HG03457 (cell line): ENCODE measurements at regions not wholly inside any gene's neighbourhood (a gene's known extent, or its start where the extent isn't known, plus 50 kb on each side); places are given as distances from the start of the nearest gene placed in this dataset.

ENCODE experiments used
- ATAC-seq: cut with Tn5 transposase; IDR thresholded peaks from one replicate; pipeline ENCODE4 v1.9.1; 2021; ENCODE audit warnings: moderate number of reproducible peaks; ENCODE audit not compliant: unreplicated experiment

DNA sequence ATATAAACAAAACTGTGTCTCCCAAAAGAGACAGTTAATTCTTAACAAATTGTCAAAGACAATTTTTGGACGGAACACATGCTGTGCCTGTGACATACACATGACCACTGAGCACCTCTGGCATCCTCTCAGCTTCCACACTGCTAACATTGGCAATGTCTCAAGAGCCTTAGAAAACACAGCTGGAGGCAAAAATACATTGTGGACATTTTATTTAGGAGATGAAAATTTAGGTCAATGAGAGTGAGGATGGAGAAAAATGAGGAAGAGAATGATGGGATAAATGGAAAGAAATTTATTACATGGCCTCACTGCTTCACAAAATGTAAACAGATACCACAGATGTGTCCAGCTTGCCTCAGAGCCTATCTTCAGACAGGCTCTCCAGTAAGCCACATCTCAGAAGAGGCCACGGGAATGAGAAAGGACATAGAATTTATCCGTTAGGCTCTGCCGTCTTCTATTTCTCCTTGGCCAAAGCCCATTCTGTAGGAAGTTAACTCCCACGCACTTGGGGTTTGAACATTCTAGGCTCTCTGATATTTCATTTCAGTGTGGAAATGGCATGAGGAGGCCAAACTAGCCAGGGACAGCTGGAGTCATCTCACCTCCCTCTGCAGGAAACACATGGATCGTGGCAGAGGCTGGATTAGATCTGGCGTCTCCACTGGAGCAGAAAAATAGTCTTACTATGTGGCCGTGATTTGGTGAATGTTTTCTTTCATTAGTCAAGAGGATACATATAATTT, 519.4 kb upstream of the DSEL start:
- ATAC-seq, result no peak

DNA sequence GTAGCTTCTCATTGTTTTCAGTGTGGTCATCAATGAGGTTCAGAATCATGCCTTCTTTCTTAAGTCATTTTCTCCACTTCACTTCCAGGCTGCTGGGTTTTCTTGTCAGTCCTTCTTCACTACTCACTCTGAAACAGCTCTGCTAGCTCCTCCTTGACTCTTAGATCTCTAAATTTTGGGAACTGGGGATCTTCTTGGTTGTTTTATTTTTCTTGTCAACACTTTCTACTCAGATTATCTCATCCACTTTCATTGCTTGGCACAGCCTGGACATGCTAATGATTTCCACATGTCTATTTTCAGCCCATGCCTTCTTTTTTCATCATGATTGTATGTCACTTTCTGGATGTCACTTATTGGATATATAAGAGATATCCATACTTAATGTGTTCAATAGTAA, 517.8 kb upstream of the DSEL start:
- ATAC-seq, result no peak

DNA sequence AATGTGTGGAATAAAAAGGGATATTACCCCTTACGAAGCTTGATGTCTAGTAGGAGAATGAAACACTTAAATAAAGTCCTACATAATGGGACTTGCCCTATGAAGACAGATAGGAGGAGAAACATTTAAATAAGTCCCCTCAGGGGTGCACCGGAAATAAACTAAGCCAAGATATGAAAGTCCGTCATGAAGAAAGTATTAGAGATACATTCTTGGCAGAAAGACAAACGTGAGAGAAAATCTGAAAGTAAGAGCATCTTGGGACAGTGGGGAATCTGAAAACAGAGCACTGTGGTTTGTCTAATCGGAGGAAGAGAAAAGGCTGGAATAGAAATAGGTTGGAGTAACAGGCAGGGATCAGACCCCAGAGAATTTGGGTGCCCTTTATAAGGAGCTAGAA, 516.9 kb upstream of the DSEL start:
- no peak for ATAC-seq

DNA sequence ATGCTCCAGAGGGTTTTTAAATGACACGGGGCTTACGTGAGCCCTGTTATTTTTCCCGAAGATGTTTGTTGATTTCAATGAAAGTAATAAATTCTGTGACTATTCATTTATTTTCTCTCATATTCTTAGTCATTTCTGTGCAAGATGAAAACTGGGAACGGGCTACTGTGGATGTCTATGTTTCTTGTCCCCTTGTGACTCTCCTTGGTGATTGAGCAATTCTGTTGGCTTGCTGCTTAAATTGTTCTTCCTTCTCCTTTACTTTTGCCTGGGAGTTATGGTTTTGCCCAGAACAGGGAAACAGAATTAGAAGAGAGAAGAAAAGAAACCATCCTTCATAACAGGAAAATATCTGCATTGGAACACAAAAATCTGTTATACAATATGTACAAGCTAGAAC, 508.2 kb upstream of the DSEL start:
- ATAC-seq, result no peak

DNA sequence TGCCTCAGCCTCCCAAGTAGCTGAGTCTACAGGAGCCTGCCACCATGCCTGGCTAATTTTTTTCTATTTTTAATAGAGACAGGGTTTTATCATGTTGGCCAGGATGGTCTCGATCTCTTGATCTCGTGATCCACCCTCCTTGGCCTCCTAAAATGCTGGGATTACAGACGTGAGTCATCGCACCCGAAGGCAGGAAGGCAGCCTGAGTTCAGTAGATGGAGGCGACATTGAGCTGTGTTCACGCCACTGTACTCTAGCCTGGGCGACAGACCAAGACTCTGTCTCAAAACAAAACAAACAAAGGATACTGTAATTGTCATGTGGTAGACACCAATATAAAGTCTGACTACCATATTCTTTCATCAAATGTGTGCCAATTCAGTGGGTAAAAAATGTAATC, 500.9 kb upstream of the DSEL start:
- no peak for ATAC-seq

DNA sequence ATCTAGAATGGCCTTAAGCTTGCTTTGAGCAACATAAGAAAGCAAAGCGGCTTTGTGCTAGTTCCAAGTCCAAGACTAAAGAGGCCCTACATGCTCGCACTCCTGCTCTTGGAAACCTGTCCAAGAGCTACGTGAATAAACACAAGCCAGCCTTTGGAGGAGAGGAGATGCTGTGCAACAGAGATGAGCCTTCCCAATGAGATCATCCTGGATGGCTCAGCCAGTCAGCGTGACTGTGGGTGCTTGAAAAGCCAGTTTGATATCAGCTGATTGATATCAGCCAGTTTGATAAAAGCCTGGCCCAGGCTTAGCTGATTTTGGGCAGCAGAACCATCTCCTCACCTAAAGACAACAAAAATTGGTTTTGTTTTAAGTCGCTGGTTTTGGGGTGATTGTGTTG, 481.0 kb upstream of the DSEL start:
- no peak for ATAC-seq

DNA sequence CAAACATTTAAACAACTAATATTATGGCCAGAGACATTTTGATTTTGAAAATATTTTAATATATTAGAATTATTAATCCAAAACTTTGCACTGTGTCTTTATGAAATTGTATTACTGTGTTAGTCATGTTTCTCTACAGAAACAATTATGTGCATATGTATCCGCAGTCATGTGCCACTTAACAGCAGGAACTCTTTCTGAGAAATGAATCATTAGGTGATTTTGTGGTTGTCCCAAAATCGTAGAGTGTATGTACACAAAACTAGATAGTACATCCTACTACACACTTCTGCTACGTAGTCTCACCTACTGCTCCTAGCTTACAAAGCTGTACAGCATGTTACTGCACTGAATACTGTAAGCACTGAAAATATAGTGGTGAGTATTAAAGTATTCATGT, 479.2 kb upstream of the DSEL start:
- no peak for ATAC-seq

DNA sequence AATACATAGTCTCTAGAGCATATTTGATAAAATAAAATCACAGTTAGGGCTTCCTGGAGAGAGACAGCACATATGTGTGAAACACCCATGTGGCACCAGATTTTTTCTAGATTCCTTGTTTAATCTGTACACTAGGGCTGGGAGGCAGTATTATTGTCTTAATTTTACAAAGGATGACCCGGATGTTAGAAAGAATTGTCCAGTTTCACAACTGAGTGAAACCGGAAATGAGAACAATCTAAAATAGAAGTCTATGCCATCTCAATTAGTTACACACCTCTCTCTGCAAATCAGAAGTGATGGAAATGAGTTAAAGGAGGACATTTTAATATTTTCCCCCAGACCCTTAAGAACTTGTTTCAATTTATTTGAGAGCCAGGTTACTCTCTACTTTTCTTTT, 463.7 kb upstream of the DSEL start:
- no peak for ATAC-seq

DNA sequence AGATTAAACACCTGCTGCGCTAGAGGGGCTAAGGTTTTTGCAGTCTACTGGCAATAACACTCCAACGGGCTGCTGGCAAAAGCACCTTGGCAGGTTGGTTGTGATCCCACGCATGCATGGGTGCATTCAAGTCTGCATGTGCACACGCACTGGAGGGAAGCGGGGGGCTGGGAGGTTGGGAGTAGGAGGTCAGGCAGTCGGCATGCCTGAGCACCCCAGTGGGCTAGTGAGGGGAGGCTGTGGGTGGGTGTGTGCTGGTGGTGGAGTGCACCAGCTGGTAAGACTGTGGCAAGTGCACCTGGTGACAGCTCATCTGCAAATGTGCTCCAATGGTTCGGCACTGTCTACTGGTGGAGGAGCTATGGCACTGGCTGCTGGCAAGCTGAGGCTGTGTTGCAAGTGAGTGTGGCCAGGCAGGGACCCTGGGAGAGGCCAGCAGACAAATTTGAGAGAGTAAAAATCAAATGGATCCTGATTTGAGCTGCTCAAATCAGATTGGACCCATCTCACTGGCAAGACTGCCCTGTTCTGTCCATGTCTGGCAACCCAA, 460.6 kb upstream of the DSEL start:
- ATAC-seq, result no peak

DNA sequence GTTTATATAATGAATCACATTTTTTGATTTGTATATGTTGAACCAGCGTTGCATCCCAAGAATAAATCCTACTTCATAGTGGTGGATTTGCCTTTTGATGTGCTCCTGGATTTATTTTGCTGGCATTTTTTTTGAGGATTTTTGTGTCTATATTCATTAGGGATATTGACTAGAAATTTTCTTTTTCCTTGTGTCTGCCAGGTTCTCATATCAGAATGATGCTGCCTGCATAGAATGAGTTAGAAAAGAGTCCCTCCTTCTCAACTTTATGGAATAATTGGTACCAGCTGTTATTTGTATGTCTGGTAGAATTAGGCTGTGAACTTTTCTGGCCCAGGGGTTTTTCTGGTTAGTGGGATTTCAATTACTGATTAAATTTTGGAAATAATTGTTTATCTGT, 457.4 kb upstream of the DSEL start:
- no peak for ATAC-seq

DNA sequence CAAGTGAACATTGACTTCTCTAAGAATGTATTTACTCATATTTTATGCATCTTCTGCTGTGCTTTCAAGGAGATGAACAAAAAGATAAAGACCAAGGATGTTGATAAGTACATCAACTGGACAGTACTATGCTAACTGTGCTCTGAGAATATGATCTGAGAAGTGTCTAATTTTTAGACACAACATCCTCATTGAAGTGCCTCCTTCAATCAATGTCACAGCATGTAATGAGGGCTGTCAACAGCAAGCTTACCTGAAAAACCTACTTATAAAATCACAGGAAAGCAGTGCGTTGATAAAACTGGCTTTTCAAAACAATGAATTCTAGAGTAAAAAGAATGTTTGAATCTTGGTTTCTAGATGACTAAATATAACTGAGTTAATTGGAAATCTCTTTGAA, 452.9 kb upstream of the DSEL start:
- ATAC-seq, result no peak

DNA sequence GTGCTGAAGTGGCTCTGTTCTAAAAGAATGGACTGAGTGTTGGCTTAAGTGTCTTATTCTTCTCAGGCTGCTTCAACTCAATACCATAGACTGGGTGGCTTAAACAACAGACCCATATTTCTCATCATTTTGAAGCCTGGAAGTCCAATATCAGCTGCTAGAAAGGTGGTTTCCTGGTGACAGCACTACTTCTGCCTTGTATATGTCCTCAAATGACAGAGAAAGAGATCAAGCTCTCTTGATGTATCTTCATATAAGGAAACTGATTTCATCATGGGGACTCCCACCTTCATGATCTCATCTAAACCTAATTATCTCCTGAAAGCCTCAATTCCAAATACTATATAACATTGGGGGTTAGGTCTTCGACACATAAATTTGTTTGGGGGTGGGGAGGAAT, 449.7 kb upstream of the DSEL start:
- ATAC-seq, result no peak

DNA sequence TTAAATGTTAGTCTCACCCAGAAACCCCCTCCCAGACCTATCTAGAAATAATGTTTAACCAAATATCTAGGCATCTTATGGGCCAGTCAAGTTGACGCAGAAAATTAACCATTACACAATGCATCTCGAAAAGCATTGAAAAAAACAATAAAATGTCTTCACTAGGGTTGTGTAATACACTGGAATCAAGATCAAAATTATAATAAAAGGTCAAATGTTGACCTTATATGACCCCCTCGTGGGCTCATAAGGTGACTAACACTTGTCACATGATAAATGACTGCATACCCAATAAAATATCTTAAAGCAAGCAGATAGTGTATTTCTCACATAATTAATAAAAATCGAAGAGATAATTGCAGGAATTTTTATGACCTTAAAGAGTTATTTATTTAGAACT, 447.9 kb upstream of the DSEL start:
- no peak for ATAC-seq

DNA sequence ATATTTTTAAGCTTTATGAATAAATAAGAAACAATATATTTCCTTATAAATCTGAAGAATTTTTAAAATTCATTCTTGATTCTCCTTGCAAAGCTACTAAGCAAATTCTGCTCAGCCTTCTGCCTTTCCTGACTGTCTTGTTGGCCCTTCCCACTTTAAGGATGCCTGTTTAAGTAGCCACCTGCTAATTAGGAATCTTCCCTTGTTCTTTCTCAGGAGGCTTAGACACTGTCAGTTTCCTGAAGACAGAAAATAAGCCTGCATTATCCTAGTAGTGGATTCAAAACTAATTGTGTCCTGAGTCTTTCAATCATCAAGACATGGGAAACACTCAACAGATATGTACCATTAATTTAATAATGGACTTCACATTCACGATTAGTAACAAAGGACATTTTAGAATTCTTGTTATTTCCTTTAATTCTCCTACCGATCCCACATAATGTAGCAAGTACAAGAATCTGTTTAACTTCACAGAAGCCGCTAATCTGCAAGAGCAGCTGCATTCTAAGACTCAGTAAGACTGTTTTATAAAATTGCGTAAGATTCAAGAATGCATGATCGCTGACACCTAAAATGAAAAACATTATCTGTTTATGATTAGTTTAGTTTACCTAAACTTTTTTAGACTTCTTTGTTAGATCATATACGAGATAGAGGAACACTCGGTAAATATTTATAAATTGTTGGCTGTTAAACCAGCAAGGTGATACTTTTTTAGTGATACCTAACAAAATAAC, 445.4 kb upstream of the DSEL start:
- ATAC-seq, result no peak

DNA sequence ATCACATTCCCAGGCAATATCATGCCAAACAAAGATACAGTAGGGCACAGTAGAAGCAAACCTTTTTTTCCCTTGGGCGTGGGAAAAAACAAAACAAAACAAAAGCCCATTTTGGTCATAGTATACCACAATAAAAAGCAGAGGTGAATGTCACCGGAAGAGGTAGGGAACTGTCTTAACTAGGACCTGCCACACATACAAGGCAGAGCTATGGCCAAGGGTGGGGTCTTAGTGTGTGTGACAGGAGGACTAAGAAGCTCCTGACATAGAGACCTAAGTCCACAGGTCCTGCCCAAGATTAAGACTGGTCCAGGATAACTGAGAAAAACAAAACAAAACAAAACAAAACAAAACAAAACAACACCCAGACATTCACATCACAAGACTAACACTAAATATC, 441.2 kb upstream of the DSEL start:
- ATAC-seq, result no peak

DNA sequence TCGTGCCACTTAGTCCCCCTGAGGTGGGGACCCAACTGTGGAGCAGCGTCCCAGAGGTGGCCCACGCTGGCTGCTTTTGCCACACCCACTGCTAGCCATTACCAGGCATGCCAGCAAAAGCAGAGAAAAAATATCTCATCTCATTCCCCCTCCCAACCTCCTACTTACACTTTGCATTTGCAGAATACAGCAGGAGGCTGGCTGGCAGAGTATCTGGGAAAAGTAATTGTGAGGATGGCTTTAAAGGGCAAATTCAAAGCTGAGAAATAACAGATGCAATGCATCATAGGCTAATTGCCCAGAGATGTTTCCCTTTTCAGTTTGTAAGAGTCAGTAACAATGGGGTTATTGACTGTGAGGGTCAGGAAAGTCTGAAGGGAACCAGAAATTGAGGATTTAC, 438.1 kb upstream of the DSEL start:
- ATAC-seq, result no peak

DNA sequence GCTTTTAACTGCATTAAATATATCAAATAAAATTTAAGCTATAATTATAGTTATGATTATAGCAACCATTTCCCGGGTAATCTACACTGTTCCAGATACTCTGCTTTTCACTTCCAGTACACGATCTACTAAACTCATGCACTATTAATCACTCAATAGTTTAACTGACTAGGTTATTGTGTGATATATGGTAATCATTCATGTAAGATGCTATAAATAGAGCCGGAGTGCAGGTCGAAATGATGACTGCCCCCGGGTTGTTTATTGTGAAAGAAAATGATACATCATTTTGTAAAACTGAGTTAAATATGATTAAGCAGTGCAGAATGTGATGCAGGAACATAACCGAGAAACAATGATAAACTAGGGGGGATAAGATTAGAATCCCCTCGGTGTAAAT, 434.6 kb upstream of the DSEL start:
- no peak for ATAC-seq

DNA sequence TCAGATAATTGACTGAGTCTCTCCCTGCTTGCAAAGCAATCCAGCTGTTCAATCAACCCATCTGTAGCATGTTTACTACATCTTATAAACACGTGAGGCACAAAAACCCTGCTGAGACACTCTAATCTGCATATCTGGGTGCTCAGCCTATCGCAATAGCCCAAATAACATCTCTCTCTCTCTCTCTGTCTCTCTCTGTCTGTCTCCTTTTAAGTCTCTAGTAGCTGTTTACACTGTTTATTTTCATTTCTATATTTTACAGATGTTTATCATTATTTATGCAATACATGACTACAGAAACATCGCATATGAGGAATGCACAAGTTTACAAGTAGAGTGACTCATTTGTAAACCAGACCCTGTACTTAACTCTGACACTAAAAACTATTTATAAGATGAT, 422.1 kb upstream of the DSEL start:
- ATAC-seq, result no peak

DNA sequence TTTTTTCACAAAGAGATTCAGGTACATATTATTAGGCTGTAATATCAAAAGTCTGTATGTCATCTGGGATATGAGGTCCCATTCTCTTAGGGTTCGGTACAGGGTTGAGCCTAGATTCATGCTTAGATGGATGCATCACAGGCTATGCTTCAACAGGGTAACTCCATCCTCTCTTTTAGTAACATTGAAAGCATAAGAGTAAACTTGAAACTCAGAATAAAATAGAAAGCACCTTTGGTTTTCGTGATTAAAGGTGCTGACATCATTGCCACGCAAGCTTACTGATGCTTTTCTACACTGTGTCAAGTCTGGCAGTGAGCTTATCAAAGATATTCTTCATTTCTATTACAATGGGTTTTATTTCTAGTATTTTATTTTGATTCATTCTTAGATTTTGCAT, 419.1 kb upstream of the DSEL start:
- peak; percentile 47 for ATAC-seq

DNA sequence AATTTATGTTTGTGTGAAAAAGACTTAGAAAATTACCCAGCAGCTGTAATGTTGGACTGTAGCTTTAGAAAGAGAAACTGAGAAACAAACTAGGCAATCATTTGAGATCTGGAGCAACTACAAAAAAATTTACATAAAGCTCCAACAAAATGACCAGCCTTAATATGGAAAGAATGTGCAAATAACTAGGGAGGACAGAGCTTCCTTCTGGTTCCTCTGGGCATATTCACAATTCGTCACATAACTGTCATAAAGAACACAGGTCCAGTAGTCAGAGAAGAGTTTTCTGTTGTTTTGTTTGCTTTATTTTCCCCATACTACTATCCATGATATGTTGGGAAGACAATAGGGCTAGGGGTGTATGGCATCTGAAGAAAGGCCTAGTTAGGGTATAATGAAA, 416.8 kb upstream of the DSEL start:
- ATAC-seq, result no peak

DNA sequence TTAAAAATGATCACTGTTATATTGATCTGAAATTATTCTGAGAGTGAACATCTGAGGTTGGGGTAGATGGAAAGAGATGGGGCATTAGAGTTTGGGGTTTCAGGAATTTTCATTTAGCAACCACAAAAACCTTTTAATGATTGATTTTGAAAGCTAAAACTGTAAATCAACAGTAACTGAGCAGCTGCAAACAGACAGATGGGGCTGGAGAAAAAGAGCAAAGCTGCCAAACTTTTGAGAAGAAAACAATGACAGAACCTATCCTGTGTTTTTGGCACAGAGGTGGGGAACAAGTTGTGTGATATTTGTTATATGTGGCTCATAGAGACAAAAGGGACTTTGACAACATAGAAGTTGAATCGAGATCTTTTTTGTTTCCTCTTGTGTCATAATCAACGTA, 415.8 kb upstream of the DSEL start:
- no peak for ATAC-seq
